ENCODE measurements at regions not wholly inside any gene's neighbourhood (a gene's known extent, or its start where the extent isn't known, plus 50 kb on each side); places are given as distances from the start of the nearest gene placed in this dataset.
"Not testable (repeated sequence)": the region's sequence is repeated elsewhere in the genome, so short reads cannot be mapped to it uniquely, and the experiment has no call there.

GRCh38 chr3:25169151-25169550 is 258.9 kb upstream of the RARB start:
- DNase-seq: no peak

GRCh38 chr3:25170021-25170420 is 258.0 kb upstream of the RARB start:
- DNase-seq: no peak

GRCh38 chr3:25171118-25171807 is 256.8 kb upstream of the RARB start:
- DNase-seq: no peak

GRCh38 chr3:25171897-25172296 is 256.2 kb upstream of the RARB start:
- DNase-seq: no peak

- DNase-seq: no peak
These were observed 254.5 kb upstream of the RARB start for GRCh38 chr3:25173606-25174005.

GRCh38 chr3:25174251-25174650 is 253.8 kb upstream of the RARB start:
- no peak for DNase-seq

- DNase-seq: no peak
These were observed 251.0 kb upstream of the RARB start for GRCh38 chr3:25177041-25177440.

- no peak for DNase-seq
These were observed 249.4 kb upstream of the RARB start for GRCh38 chr3:25178672-25179071.

- DNase-seq: no peak
These were observed 247.0 kb upstream of the RARB start for GRCh38 chr3:25181096-25181495.

GRCh38 chr3:25182794-25183193 is 245.3 kb upstream of the RARB start:
- DNase-seq: no peak

- no peak for DNase-seq
These were observed 243.3 kb upstream of the RARB start for GRCh38 chr3:25184641-25185250.

GRCh38 chr3:25191673-25192072 is 236.4 kb upstream of the RARB start:
- DNase-seq: no peak

- not testable (repeated sequence) for DNase-seq
These were observed 228.5 kb upstream of the RARB start for GRCh38 chr3:25199567-25199966.

GRCh38 chr3:25212736-25213135 is 215.3 kb upstream of the RARB start:
- no peak for DNase-seq

- no peak for DNase-seq
These were observed 214.0 kb upstream of the RARB start for GRCh38 chr3:25214034-25214433.

- DNase-seq: no peak
These were observed 209.7 kb upstream of the RARB start for GRCh38 chr3:25218362-25218761.

GRCh38 chr3:25226747-25227146 is 201.3 kb upstream of the RARB start:
- no peak for DNase-seq

GRCh38 chr3:25229586-25229985 is 198.5 kb upstream of the RARB start:
- DNase-seq: no peak

GRCh38 chr3:25235031-25235430 is 193.0 kb upstream of the RARB start:
- DNase-seq: no peak

GRCh38 chr3:25235466-25235865 is 192.6 kb upstream of the RARB start:
- no peak for DNase-seq

- no peak for DNase-seq
These were observed 190.5 kb upstream of the RARB start for GRCh38 chr3:25237602-25238001.

GRCh38 chr3:25239042-25239441 is 189.0 kb upstream of the RARB start:
- DNase-seq: no peak

- no peak for DNase-seq
These were observed 181.2 kb upstream of the RARB start for GRCh38 chr3:25246913-25247312.

GRCh38 chr3:25252291-25252690 is 175.8 kb upstream of the RARB start:
- DNase-seq: no peak

- DNase-seq: no peak
These were observed 171.0 kb upstream of the RARB start for GRCh38 chr3:25257026-25257425.

All from activated CD4-positive, alpha-beta T cell treated with anti-CD3 and anti-CD28 coated beads for 4 hours (primary cell).